ENCODE measurements at regions not wholly inside any gene's neighbourhood (a gene's known extent, or its start where the extent isn't known, plus 50 kb on each side); places are given as distances from the start of the nearest gene placed in this dataset.

- TF ChIP-seq Cebpa-rat (IDR thresholded peaks at IDR 0.05): no peak
- Histone ChIP-seq H3K27me3 (no peaks in the 10 kb centered on the region), H3K27ac (no peak overlapping the region)
Observed at GRCh38 chr9:116072046-116072445, 81.5 kb upstream of the PAPPA start.

GRCh38 chr9:116073826-116074225 lies 79.8 kb upstream of the PAPPA start:
- Histone ChIP-seq H3K27me3 (no peaks in the 10 kb centered on the region), H3K9ac (no peak overlapping the region), H3K4me1 (no peaks in the 10 kb centered on the region), H3K9me3 (replicated peaks in 1 of 11) (no peaks in the 10 kb centered on the region), H3K4me3 (no peak overlapping the region), H3K36me3 (no peaks in the 10 kb centered on the region), H3K27ac (no peak overlapping the region), H4K20me1 (no peaks in the 10 kb centered on the region), H3K4me2 (no peak overlapping the region)
- TF ChIP-seq Cebpa-rat (IDR thresholded peaks at IDR 0.05): no peak

More at GRCh38 chr9:116072046-116072445, 81.5 kb upstream of the PAPPA start:
- Histone ChIP-seq H3K4me1 (no peaks in the 10 kb centered on the region), H3K4me3 (no peak overlapping the region), H4K20me1 (no peaks in the 10 kb centered on the region), H3K4me2 (no peak overlapping the region), H3K36me3 (no peaks in the 10 kb centered on the region), H3K9me3 (replicated peaks in 1 of 11) (no peaks in the 10 kb centered on the region), H3K9ac (no peak overlapping the region)

- Histone ChIP-seq H3K9ac (no peak overlapping the region), H3K4me3 (no peak overlapping the region), H3K36me3 (no peaks in the 10 kb centered on the region), H3K27me3 (no peaks in the 10 kb centered on the region), H3K4me1 (no peaks in the 10 kb centered on the region), H3K9me3 (replicated peaks in 1 of 11) (no peaks in the 10 kb centered on the region), H3K4me2 (no peak overlapping the region), H3K27ac (no peak overlapping the region), H4K20me1 (no peaks in the 10 kb centered on the region)
- TF ChIP-seq Cebpa-rat (IDR thresholded peaks at IDR 0.05): no peak
Observed at GRCh38 chr9:116074658-116075057, 78.9 kb upstream of the PAPPA start.

GRCh38 chr9:116075191-116075590 lies 78.4 kb upstream of the PAPPA start:
- Histone ChIP-seq H3K27me3 (no peaks in the 10 kb centered on the region), H3K4me3 (no peak overlapping the region), H3K4me1 (no peaks in the 10 kb centered on the region), H3K27ac (no peak overlapping the region), H3K9ac (no peak overlapping the region), H3K9me3 (replicated peaks in 1 of 11) (no peaks in the 10 kb centered on the region), H4K20me1 (no peaks in the 10 kb centered on the region), H3K4me2 (no peak overlapping the region), H3K36me3 (no peaks in the 10 kb centered on the region)
- no peak for TF ChIP-seq Cebpa-rat (IDR thresholded peaks at IDR 0.05)

- Histone ChIP-seq H3K9me3 (replicated peaks in 1 of 11) (no peaks in the 10 kb centered on the region), H3K27me3 (no peaks in the 10 kb centered on the region)
Observed at GRCh38 chr9:116078640-116079039, 75.0 kb upstream of the PAPPA start.

GRCh38 chr9:116080561-116080960 lies 73.0 kb upstream of the PAPPA start:
- no peaks in the 10 kb centered on the region for H3K36me3 ChIP-seq
- H3K27me3 ChIP-seq: no peaks in the 10 kb centered on the region
- H3K9ac ChIP-seq: no peak overlapping the region
- no peaks in the 10 kb centered on the region; a peak in 1 of 20 replicates for H3K4me1 ChIP-seq
- no peaks in the 10 kb centered on the region for H3K9me3 ChIP-seq (replicated peaks in 1 of 11)
- TF ChIP-seq Cebpa-rat (IDR thresholded peaks at IDR 0.05): no peak
- H4K20me1 ChIP-seq: no peaks in the 10 kb centered on the region
- H3K4me2 ChIP-seq: no peak overlapping the region
- H3K27ac ChIP-seq: no peak overlapping the region
- H3K4me3 ChIP-seq: no peak overlapping the region

More at GRCh38 chr9:116078640-116079039, 75.0 kb upstream of the PAPPA start:
- no peak overlapping the region for H3K4me2 ChIP-seq
- H3K4me1 ChIP-seq: no peaks in the 10 kb centered on the region
- no peaks in the 10 kb centered on the region for H3K36me3 ChIP-seq
- TF ChIP-seq Cebpa-rat (IDR thresholded peaks at IDR 0.05): no peak
- no peak overlapping the region for H3K4me3 ChIP-seq
- H4K20me1 ChIP-seq: no peaks in the 10 kb centered on the region
- H3K9ac ChIP-seq: no peak overlapping the region
- no peak overlapping the region for H3K27ac ChIP-seq

- H3K4me2 ChIP-seq: no peak overlapping the region
- H4K20me1 ChIP-seq: no peaks in the 10 kb centered on the region
- no peak for TF ChIP-seq Cebpa-rat (IDR thresholded peaks at IDR 0.05)
- H3K27me3 ChIP-seq: no peaks in the 10 kb centered on the region
- H3K9ac ChIP-seq: no peak overlapping the region
- no peaks in the 10 kb centered on the region for H3K9me3 ChIP-seq (replicated peaks in 1 of 11)
- H3K27ac ChIP-seq: no peak overlapping the region
- H3K4me1 ChIP-seq: peaks cover 0 to under 1% (median 0%) of the 10 kb centered on the region in 10 experiments; a peak in 2 of 20 replicates
- no peak overlapping the region for H3K4me3 ChIP-seq
- no peaks in the 10 kb centered on the region for H3K36me3 ChIP-seq
Observed at GRCh38 chr9:116081435-116082115, 72.0 kb upstream of the PAPPA start.

- no peaks in the 10 kb centered on the region for H3K9me3 ChIP-seq (replicated peaks in 1 of 11)
- no peaks in the 10 kb centered on the region for H3K36me3 ChIP-seq
- H3K4me1 ChIP-seq: peaks cover 0 to 23% (median 0%) of the 10 kb centered on the region in 10 experiments; a peak in 5 of 20 replicates
- no peaks in the 10 kb centered on the region for H4K20me1 ChIP-seq
- no peak overlapping the region for H3K27ac ChIP-seq
- H3K9ac ChIP-seq: no peak overlapping the region
- H3K4me3 ChIP-seq: no peak overlapping the region
- H3K4me2 ChIP-seq: no peak overlapping the region
- TF ChIP-seq Cebpa-rat (IDR thresholded peaks at IDR 0.05): no peak
- H3K27me3 ChIP-seq: no peaks in the 10 kb centered on the region
Observed at GRCh38 chr9:116083837-116084236, 69.8 kb upstream of the PAPPA start.

GRCh38 chr9:116084497-116084896 lies 69.1 kb upstream of the PAPPA start:
- H3K9me3 ChIP-seq (replicated peaks in 1 of 11): no peaks in the 10 kb centered on the region
- H3K4me3 ChIP-seq: no peak overlapping the region
- H3K36me3 ChIP-seq: no peaks in the 10 kb centered on the region
- no peaks in the 10 kb centered on the region for H3K27me3 ChIP-seq
- no peak for TF ChIP-seq Cebpa-rat (IDR thresholded peaks at IDR 0.05)
- H4K20me1 ChIP-seq: no peaks in the 10 kb centered on the region
- no peak overlapping the region for H3K27ac ChIP-seq
- peaks cover 0 to 25% (median 0%) of the 10 kb centered on the region in 10 experiments; a peak in 5 of 20 replicates for H3K4me1 ChIP-seq
- H3K4me2 ChIP-seq: no peak overlapping the region
- no peak overlapping the region for H3K9ac ChIP-seq

GRCh38 chr9:116087246-116087645 lies 66.3 kb upstream of the PAPPA start:
- H3K9me3 ChIP-seq (replicated peaks in 1 of 11): peaks cover 0 to 11% (median 0%) of the 10 kb centered on the region in 11 experiments; a peak in 5 of 22 replicates
- H3K27ac ChIP-seq: peak overlapping the region in 1 of 11 experiments; percentile 48; a peak in 3 of 22 replicates
- peaks cover 0 to 25% (median 0%) of the 10 kb centered on the region in 10 experiments; a peak in 5 of 20 replicates for H3K4me1 ChIP-seq
- TF ChIP-seq Cebpa-rat (IDR thresholded peaks at IDR 0.05): no peak
- H3K36me3 ChIP-seq: no peaks in the 10 kb centered on the region
- no peak overlapping the region for H3K4me3 ChIP-seq
- H4K20me1 ChIP-seq: no peaks in the 10 kb centered on the region
- H3K27me3 ChIP-seq: no peaks in the 10 kb centered on the region
- no peak overlapping the region for H3K9ac ChIP-seq
- H3K4me2 ChIP-seq: peak overlapping the region in 3 of 11 experiments; percentile 14 to 62 (median 53); a peak in 4 of 22 replicates

All from BLaER1 treated with 17β-estradiol and CSF1 and Interleukin-3, amounts not matched to agents 10 nM and 100 nM (cell line).